HL-60 (cell line): ENCODE measurements at regions not wholly inside any gene's neighbourhood (a gene's known extent, or its start where the extent isn't known, plus 50 kb on each side); places are given as distances from the start of the nearest gene placed in this dataset.
"Not testable (repeated sequence)": the region's sequence is repeated elsewhere in the genome, so short reads cannot be mapped to it uniquely, and the experiment has no call there.

Source experiments
- GABPA ChIP-seq: IDR thresholded peaks from 2 replicates; pipeline ENCODE4 v1.6.1; 2012; ENCODE audit warnings: low read depth
- POLR2AphosphoS5 ChIP-seq: IDR thresholded peaks from 2 replicates; pipeline ENCODE4 v1.6.1; 2012; ENCODE audit warnings: low read depth
- SPI1 ChIP-seq: IDR thresholded peaks from 2 replicates; pipeline ENCODE4 v1.6.1; 2012; ENCODE audit warnings: low read depth, mild to moderate bottlenecking, borderline replicate concordance
- TF ChIP-seq, protein P1 (sequence below): IDR thresholded peaks from one replicate; pipeline ENCODE4 v1.5.1; 2011; ENCODE audit warnings: low read length, control low read depth, inconsistent platforms; ENCODE audit not compliant: insufficient read depth
- TF ChIP-seq, protein P2 (sequence below): IDR thresholded peaks from 2 replicates; pipeline ENCODE4 v1.6.1; 2012; ENCODE audit warnings: low read depth; ENCODE audit not compliant: insufficient replicate concordance

DNA sequence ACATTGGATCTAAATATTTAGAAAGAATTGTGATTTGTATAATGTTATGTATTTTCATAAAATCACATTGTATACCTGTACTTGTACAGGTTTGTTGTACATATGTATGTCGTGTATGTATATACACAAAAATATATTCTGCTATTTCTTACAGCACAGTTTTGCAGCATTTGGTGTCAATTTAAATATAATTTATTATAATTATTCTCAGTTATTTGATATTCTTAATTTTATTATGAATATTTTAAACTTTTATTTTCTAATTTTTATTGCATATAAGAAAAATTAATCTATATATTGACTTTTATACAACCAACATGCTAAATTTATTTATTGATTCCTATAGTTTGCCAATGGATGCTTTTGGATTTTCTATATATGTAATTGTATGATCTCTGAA, 137.0 kb downstream of the GOLGA6L6 start:
- TF ChIP-seq, protein P1, sequence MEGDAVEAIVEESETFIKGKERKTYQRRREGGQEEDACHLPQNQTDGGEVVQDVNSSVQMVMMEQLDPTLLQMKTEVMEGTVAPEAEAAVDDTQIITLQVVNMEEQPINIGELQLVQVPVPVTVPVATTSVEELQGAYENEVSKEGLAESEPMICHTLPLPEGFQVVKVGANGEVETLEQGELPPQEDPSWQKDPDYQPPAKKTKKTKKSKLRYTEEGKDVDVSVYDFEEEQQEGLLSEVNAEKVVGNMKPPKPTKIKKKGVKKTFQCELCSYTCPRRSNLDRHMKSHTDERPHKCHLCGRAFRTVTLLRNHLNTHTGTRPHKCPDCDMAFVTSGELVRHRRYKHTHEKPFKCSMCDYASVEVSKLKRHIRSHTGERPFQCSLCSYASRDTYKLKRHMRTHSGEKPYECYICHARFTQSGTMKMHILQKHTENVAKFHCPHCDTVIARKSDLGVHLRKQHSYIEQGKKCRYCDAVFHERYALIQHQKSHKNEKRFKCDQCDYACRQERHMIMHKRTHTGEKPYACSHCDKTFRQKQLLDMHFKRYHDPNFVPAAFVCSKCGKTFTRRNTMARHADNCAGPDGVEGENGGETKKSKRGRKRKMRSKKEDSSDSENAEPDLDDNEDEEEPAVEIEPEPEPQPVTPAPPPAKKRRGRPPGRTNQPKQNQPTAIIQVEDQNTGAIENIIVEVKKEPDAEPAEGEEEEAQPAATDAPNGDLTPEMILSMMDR: not testable (repeated sequence)
- not testable (repeated sequence) for TF ChIP-seq SPI1, POLR2AphosphoS5, GABPA
- TF ChIP-seq, protein P2, sequence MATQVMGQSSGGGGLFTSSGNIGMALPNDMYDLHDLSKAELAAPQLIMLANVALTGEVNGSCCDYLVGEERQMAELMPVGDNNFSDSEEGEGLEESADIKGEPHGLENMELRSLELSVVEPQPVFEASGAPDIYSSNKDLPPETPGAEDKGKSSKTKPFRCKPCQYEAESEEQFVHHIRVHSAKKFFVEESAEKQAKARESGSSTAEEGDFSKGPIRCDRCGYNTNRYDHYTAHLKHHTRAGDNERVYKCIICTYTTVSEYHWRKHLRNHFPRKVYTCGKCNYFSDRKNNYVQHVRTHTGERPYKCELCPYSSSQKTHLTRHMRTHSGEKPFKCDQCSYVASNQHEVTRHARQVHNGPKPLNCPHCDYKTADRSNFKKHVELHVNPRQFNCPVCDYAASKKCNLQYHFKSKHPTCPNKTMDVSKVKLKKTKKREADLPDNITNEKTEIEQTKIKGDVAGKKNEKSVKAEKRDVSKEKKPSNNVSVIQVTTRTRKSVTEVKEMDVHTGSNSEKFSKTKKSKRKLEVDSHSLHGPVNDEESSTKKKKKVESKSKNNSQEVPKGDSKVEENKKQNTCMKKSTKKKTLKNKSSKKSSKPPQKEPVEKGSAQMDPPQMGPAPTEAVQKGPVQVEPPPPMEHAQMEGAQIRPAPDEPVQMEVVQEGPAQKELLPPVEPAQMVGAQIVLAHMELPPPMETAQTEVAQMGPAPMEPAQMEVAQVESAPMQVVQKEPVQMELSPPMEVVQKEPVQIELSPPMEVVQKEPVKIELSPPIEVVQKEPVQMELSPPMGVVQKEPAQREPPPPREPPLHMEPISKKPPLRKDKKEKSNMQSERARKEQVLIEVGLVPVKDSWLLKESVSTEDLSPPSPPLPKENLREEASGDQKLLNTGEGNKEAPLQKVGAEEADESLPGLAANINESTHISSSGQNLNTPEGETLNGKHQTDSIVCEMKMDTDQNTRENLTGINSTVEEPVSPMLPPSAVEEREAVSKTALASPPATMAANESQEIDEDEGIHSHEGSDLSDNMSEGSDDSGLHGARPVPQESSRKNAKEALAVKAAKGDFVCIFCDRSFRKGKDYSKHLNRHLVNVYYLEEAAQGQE: not testable (repeated sequence)
